Left ventricle myocardium inferior (tissue), 1 donor: ENCODE measurements at regions not wholly inside any gene's neighbourhood (a gene's known extent, or its start where the extent isn't known, plus 50 kb on each side); places are given as distances from the start of the nearest gene placed in this dataset.

ENCODE experiments used
- DNase-seq: peaks from one replicate; pipeline ENCODE4 v3.0.0-alpha.2; 2020
- H3K27ac ChIP-seq: fragments of 200-600 bp; replicated peaks from 2 replicates; pipeline ENCODE4 v1.8.0; 2021
- H3K27me3 ChIP-seq: fragments of 200-600 bp; 2 replicates; pipeline ENCODE4 v1.8.0; 2021; ENCODE audit warnings: low read depth
- H3K36me3 ChIP-seq: fragments of 200-600 bp; 2 replicates; pipeline ENCODE4 v1.8.0; 2021
- H3K4me1 ChIP-seq: fragments of 200-600 bp; 2 replicates; pipeline ENCODE4 v1.8.0; 2021
- H3K4me3 ChIP-seq: fragments of 200-600 bp; 2 replicates; pipeline ENCODE4 v1.8.0; 2021; ENCODE audit warnings: mild to moderate bottlenecking, moderate library complexity
- H3K9me3 ChIP-seq: fragments of 200-600 bp; replicated peaks from 2 replicates; pipeline ENCODE4 v1.8.0; 2021
- intact Hi-C: fragments of 100-400 bp; cut with micrococcal nuclease; formaldehyde crosslinking; loops from one replicate; pipeline ENCODE4 v1.11.0; 2022
- TF ChIP-seq, protein P1 (sequence below): fragments of 200-600 bp; IDR thresholded peaks from 2 replicates; pipeline ENCODE4 v1.8.0; 2021; ENCODE audit warnings: antibody characterized with exemption, mild to moderate bottlenecking, borderline replicate concordance
- donor health status: DM: no; HTN: yes; CAD: no; lungs with severe emphysema.

- H3K9me3 ChIP-seq = no peaks in the 10 kb centered on the region
- TF ChIP-seq, protein P1, sequence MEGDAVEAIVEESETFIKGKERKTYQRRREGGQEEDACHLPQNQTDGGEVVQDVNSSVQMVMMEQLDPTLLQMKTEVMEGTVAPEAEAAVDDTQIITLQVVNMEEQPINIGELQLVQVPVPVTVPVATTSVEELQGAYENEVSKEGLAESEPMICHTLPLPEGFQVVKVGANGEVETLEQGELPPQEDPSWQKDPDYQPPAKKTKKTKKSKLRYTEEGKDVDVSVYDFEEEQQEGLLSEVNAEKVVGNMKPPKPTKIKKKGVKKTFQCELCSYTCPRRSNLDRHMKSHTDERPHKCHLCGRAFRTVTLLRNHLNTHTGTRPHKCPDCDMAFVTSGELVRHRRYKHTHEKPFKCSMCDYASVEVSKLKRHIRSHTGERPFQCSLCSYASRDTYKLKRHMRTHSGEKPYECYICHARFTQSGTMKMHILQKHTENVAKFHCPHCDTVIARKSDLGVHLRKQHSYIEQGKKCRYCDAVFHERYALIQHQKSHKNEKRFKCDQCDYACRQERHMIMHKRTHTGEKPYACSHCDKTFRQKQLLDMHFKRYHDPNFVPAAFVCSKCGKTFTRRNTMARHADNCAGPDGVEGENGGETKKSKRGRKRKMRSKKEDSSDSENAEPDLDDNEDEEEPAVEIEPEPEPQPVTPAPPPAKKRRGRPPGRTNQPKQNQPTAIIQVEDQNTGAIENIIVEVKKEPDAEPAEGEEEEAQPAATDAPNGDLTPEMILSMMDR = no peak
- intact Hi-C loops = no loop called here
- no peak for DNase-seq
- H3K27me3 ChIP-seq = no peaks in the 10 kb centered on the region
- no peak overlapping the region for H3K27ac ChIP-seq
- H3K4me1 ChIP-seq = no peaks in the 10 kb centered on the region
- no peak overlapping the region for H3K4me3 ChIP-seq
- H3K36me3 ChIP-seq = no peaks in the 10 kb centered on the region
Observed at GRCh38 chr14:71487449-71487848, 444.8 kb upstream of the RGS6 start.

DNA sequence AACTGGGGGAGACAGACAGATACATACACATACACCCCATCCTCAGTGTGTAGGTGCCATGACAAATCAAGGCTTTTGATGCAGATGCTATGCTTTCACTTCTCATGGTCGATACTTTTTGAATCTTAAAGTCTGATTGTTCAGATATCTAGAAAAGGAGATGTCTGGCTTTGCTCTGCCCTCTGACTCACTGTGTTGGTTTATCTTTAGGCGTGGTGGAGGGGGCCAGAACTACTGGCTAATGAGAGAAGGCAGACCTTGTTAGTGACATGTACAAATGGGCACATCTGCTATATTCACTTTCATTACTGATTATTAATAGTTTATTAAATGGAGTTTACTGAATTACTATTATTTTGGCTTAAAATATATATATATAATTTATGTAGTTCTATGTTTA, 444.3 kb upstream of the RGS6 start:
- no peak overlapping the region for H3K4me3 ChIP-seq
- no peaks in the 10 kb centered on the region for H3K4me1 ChIP-seq
- no peaks in the 10 kb centered on the region for H3K27me3 ChIP-seq
- no peaks in the 10 kb centered on the region for H3K9me3 ChIP-seq
- intact Hi-C loops = no loop called here
- H3K27ac ChIP-seq = no peak overlapping the region
- TF ChIP-seq, protein P1 = no peak
- no peak for DNase-seq
- H3K36me3 ChIP-seq = no peaks in the 10 kb centered on the region

DNA sequence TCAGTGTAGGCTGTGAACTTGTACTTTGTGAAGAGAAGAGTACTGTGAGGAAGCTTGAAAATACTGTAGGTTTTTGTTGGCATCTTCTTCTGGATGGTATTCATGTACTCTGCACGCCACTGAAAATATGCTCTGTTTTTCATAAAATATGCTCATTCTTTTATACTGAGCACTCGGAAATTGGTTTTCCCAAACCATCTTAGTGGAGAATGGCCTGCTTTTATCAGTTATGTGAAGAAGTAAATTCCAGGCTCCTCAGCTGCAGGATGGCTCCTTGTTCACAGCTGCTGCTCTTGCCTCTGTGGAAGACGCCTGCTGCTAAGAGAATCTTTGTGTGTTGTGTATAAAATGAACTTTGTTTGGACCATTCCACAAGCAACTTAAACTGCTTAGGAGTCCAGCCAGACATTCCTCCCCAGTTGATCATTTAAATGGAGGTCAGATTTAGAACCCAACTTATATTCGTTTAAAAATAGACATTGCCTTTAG, 443.5 kb upstream of the RGS6 start:
- Histone ChIP-seq H3K4me3 (no peak overlapping the region), H3K36me3 (no peaks in the 10 kb centered on the region), H3K9me3 (no peaks in the 10 kb centered on the region), H3K27ac (no peak overlapping the region), H3K27me3 (no peaks in the 10 kb centered on the region), H3K4me1 (no peaks in the 10 kb centered on the region)
- intact Hi-C loops = no loop called here
- TF ChIP-seq, protein P1 = no peak
- no peak for DNase-seq

GRCh38 chr14:71489742-71490141, 442.5 kb upstream of the RGS6 start:
- Histone ChIP-seq H3K9me3 (no peaks in the 10 kb centered on the region), H3K36me3 (no peaks in the 10 kb centered on the region), H3K4me1 (no peaks in the 10 kb centered on the region), H3K27ac (no peak overlapping the region), H3K4me3 (no peak overlapping the region), H3K27me3 (no peaks in the 10 kb centered on the region)
- intact Hi-C loops = no loop called here
- TF ChIP-seq, protein P1 = no peak
- DNase-seq = no peak

- intact Hi-C loops = no loop called here
- Histone ChIP-seq H3K27me3 (no peaks in the 10 kb centered on the region), H3K27ac (no peak overlapping the region), H3K4me3 (no peak overlapping the region), H3K4me1 (no peaks in the 10 kb centered on the region), H3K9me3 (no peaks in the 10 kb centered on the region), H3K36me3 (no peaks in the 10 kb centered on the region)
- TF ChIP-seq, protein P1 = no peak
- no peak for DNase-seq
Observed at GRCh38 chr14:71491931-71492330, 440.3 kb upstream of the RGS6 start.

- no peaks in the 10 kb centered on the region for H3K9me3 ChIP-seq
- no peaks in the 10 kb centered on the region for H3K4me1 ChIP-seq
- no peak overlapping the region for H3K27ac ChIP-seq
- H3K27me3 ChIP-seq = no peaks in the 10 kb centered on the region
- no peak overlapping the region for H3K4me3 ChIP-seq
- no peaks in the 10 kb centered on the region for H3K36me3 ChIP-seq
- intact Hi-C loops = no loop called here
- TF ChIP-seq, protein P1 = no peak
- DNase-seq = no peak
Observed at GRCh38 chr14:71492346-71492745, 439.9 kb upstream of the RGS6 start.
